ENCODE measurements at regions not wholly inside any gene's neighbourhood (a gene's known extent, or its start where the extent isn't known, plus 50 kb on each side); places are given as distances from the start of the nearest gene placed in this dataset.

DNA sequence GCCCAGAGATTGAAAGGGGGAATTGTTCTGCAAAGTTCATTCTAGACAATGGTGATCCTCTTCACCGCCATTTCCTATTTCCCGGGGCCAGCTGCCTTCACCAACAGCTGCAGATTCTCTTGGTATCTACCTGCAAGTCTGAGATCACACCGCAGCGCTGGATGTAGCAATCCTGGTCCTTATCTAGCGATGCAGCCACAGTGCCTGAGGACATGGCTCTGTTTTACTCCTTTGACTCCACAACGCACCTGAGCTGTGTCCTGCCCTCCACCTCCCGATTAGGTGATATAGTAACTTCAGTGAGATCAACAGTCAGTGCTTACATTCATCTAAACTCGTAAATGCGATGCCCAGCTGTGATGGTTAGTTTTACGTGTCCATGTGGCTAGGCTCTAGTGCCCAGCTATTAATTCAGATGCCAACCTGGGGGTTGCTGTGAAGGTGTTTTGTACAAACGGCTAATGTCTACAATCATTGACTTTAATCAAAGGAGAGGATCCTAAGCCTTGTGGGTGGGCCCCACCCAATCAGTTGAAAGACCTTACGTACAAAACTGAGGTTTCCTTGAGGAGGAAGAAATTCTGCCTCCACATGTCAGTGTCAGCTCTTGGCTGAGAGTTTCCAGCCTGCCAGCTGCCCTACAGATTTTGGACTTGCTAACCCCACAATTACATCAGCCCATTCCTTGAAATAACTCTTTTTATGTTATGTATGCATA lies 189.8 kb downstream of the SH3BP4 start:
- no peak for DNase-seq (ENCODE audit: low read depth)

DNA sequence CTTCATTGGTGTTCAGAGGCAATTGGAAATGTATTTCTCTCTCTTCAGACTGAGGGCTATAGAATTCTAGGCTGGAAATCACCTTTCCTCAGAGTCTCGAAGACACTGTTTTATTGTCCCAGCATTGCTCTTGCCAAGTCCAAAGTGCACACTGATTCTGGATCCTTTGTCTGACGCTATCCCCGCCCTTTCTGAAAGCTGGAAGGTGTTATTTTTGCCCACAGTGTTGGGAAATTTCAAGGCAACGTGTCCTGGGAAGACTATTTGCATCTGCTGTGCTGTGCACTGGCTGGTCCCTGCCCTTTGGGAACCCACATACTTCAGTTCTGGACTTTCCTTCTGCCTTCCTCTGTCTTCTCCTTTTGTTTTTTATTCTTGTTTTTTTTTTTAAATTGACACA lies 190.8 kb downstream of the SH3BP4 start:
- DNase-seq (ENCODE audit: low read depth), result no peak

DNA sequence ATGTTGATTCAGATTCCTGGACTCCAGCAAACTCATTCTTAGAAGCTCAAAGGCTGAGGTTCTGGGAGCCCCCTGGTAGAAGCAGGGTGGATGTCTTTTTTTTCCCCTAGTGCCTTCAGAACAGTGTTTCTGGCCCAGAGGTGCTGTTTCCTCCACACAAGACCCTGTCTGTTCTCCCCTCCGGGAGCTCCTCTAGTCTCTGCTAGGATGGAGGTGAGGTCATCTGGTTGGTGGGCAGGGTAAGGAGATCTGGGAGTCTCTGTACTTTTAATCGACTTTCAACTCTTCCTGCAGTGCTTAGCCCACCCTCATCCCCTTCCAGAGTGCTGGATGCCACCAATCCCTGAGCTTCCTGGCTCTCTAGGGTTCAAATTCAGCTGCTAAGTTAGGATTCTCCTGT lies 192.0 kb downstream of the SH3BP4 start:
- no peak for DNase-seq (ENCODE audit: low read depth)

DNA sequence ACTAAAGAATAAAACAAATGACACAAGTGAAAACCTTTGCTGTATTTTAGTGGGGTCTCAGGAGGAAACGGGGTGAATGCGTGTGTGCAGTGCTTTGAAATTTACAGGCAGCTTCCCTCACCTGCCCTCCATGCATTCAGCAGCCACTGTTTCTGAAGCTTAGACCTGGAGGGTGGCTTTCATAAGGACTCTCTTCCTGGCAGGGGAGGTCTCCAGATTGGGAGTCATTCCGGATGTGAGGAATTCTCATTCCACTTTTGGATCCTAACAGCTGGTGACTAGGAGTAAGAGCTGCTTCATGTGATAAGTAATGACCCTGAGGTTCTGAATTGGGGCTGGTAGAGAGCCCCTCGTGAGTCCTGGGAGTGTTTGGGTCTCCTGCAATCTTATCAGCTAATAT lies 192.5 kb downstream of the SH3BP4 start:
- DNase-seq (ENCODE audit: low read depth), result no peak

DNA sequence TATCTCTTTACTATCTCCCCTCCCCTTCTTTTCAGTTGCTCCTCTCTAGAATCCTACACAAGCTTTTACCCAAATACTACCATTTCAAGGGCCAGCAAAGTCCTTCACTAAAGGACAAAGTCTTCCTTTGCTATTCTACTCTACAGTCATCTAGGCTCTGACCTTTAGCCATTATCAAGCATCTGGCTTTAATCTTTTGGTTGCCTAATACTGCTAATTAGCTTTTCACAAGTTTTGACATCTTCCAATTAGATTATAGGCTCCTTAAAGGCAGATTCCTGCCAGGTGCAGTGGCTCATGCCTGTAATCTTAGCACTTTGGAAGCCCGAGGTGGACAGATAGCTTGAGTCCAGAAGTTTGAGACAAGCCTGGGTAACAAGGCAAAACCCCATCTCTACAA lies 194.4 kb downstream of the SH3BP4 start:
- no peak for DNase-seq (ENCODE audit: low read depth)

DNA sequence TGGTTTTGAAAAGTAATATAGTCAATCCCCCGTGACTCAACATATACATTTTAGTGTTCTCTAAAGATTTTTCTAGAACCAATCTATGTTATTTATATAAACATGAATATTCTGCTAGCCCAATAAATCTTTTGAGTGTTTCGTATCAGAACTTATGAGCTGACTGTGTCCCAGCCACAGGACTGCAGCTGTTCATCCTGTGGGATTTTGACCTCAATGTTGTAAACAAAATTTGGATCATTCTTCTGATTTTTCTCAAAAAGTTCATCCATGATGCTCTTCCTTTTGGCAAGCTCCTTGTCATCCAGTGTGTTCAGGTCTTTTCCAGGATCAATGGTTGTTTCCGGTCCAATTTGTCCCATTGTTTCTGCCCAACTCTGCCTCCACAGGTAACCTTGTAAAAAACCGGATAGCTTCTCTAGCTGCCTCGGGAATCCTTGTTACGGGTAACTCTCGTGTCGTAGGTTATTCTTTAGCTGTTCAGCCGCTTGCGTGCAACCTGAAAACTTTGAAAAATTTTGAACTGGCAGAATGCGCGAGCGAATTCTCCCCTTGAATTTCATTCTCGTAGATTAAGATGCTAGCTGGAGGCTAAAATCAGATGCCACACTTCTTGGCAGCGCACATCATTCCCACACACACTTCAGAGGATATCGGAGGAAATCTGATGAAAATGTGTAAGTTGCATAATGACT lies 195.2 kb downstream of the SH3BP4 start:
- DNase-seq (ENCODE audit: low read depth), result no peak

DNA sequence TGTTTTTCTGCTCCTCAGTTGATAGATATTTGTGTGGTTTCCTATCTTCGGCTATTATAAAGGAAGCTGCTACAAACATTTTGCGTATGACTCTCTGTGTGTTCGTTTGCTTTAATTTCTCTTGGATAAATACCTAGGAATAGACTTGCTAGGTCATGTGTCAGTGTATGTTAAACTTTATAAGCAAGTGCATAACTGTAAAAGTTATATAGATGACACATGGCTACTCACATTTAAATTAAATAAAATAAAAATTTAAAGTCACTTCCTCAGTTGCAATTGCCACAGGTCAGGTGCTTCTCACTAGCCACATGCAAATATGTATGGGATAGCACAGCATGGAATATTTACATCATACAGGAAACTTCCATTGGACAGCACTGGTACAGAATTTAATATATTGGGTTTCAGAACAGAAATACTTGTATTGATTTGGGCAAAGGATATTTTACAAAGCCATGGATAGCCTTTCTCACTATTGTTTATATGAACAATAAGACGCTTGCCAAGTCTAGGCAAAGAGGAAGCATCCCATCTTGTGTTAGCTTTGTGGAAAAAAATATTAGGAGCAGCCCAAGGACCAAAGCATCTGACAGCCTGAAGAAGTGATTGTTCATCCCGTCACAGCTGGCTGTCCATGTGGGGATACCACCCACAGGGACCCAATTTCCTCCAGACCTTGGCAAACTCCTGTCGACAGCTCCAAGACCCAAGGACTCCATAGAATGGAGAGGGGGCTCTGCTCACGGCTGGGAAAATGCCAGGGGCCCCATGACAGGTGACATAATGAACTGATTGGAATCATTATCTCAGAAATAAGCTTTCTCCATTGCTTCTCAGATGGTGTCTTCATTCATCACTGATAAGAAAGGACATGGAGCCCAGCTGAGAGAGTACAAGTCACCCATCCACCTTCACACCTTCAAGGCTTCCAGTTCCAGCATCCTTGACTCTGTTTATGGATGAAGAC lies 196.7 kb downstream of the SH3BP4 start:
- DNase-seq (ENCODE audit: low read depth), result no peak

DNA sequence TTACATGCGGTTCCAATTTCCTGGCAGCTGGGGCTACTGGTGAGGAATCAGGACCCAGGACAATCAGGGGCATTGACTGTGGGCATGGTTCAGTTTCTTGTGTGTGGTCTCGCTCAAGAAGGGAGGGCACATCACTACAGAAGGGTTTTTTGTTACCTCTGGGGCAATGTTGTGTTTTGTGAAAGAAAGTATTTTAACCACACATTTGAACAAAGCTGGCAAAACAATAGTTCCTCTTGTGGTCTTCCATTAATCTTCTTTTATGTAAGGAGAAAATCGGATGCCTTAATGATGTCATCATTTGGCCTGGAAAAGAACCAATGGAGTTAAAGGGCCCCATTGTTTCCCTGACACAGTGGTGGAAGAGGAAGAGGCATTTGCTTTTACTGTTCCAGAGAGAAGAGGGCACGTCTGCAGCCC lies 197.4 kb downstream of the SH3BP4 start:
- DNase-seq (ENCODE audit: low read depth), result peak; percentile 71

DNA sequence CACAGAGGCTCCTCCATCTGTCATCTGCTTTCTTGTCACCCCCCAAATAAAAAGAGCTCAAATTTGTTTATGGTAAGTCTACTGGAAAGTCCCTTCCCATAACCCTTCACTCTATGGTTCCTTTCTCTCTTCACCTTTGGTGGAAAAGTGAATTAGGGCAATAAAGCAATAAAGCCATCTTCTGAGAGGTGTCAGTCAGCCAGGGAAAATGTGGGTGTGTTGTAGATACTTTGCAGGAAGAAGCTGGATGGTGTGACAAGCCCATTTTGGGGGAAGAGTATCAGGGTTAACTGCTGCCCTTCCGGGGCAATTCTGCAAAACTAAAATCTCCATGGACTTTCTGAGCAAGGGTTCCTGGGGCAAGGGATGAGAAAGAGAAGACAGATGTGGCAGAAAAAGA lies 197.9 kb downstream of the SH3BP4 start:
- no peak for DNase-seq (ENCODE audit: low read depth)

DNA sequence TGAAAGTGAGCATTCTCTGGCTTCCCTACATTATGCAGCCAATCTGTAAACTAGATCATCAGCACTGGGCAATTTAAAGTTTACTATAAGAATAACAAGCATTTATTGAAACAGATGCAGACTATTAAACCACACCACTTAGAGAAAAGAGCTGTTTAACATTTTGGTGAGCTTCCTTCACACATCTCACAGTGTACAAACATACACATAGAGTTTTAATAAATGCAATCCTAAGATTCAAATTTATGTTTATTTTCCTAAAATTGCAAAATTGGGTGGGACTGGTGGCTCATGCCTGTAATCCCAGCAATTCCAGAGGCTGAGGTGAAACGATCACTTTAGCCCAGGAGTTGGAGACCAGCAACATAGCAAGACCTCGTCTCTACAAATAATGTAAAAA lies 199.3 kb downstream of the SH3BP4 start:
- DNase-seq (ENCODE audit: low read depth), result no peak

DNA sequence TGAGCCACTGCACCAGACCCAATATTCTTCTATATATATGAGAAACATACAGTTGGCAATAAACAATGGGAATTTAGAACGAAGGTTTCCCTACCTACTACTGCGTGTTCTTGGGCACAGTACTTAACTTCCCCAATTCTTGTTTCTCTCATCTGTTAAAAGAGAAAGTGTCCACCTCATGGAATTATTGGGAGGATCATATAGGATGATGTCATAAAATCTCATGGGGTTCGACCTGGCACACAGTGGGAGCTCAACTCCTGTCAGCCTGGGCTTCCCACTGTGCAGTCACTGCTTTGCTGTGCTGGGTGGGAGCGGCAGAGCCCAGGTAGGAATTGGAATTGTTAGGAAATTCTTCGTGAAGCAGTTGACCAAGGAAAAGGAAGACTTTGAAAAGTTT lies 203.3 kb downstream of the SH3BP4 start:
- DNase-seq (ENCODE audit: low read depth), result no peak

DNA sequence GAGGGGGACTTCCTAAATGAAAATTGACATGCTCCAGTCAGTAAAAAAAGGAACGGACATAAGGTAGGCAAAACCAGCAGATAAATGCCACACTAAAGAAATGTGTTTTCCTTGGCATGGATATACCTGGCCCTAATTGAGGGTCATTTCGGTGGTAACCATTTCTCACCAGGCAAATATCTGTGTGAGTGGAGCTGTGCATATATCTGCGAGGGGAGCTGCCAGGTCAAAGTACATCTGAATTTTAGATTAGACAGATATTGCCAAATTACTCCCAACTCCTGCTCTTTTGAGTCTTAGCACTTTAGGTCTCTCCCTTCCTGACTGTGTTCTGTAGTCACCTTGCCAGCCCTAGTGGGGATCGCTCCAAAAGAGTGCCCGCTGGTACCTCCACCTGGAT lies 204.2 kb downstream of the SH3BP4 start:
- no peak for DNase-seq (ENCODE audit: low read depth)

DNA sequence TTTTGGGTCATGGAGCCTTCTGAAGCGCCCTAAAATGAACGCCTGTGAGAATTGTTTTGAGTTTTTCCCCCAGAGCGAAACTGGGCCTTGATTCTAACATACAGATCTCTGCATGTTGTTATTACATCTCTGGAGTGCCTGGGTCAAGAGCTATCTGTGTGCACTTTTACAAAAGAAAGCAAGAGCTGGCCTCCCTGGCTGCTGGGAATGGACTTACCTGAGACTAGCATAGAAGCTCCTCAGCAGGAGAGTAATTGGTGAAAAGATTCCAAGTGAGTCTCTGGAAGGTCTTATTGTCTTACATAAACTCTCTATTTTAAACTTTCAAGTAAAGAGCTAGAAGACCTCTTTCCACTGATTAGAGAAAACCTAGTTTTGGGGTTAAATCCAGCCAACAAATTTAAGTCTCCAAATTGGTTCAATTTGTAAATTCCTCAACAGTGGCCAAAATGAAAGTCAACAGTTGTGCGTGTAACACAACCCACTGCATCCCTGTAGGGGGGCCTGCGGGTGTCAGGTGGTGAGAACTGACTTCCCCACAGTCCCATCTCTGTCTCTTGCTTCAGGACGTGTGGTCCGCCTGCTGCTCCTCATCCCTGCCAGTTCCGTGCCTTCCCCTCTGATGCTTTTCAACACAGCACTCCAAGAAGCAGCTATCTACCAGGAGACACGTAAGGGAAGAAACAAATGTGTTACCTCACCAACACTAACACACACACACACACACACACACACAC lies 206.1 kb downstream of the SH3BP4 start:
- DNase-seq (ENCODE audit: low read depth), result no peak

DNA sequence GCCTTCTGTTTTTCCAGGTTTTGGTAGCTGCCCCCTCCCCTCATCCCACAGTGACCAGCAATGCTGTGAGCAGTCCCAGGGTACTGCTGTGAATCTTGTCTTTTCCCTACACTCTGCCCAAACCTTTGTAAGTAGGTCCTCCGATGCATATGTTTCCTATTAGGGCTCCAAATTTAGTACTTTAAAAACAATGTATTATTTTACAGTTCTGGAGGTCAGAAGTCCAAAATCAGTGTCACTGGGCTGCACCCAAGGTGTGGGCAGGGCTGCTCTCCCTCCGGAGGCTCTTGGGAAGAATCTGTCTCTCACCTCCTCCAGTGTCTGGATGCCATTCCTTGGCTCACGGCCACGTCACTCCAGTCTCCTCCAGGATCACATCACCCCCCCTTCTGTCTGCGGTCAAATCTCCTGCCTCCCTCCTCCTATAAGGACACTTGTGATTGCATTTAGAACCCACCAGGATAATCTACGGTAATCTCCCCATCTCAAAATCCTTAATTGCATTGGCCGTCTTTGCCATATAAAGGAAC lies 208.5 kb downstream of the SH3BP4 start:
- peak; percentile 63 for DNase-seq (ENCODE audit: low read depth)

DNA sequence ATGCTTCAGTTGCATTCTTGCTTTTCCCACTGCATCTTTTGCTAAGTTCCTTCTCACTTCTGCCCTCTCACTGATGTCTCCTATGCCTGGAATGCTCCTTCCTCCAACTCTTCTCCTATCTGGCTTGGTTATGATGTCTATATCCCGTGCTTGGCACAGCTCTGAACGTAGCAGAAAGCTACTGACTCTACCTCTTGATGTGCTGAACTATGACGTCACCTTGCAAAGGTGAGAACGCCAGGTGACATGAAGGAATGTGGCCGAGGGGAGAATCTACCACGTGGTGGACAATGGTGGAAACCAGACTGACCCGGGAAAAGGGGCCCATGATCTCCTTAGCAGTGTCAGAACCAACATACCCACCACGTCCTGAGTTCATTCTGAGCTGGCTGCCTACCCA lies 209.7 kb downstream of the SH3BP4 start:
- DNase-seq (ENCODE audit: low read depth), result no peak

DNA sequence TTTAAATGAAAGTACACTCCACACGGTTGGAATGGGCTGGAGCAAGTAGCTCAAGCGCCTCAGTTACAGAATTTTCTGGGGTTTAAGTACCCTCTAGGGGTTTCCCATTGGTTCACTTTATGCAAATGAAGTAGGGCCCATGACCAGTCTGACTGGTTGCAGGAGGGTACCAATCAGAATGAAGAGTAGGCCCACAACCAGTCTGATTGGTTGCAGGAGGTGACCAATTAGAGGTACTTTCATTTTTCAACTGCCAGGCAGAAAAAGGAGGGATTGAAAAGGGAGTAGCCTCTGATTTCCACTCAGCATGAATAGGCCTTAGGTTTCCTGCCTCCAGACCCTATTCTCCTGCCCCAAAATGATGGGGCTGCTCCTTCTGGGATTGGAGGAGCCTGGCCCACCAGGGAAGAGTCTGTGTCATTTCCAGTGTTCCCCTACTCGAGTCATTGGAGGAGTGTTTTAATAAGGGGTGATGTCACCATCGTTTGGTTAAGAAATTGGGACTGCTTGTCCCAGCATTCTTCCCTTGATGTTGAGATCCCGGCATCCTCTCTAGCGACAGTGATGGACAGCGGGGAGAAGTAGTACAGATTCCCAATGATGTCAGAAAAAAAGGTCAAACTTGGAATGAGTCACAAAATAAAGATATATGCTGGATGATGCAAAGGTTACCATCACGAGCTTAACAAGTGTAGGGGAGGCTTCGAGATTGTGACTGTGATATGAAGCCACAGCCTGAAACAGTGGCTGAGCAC lies 210.4 kb downstream of the SH3BP4 start:
- DNase-seq (ENCODE audit: low read depth), result peak; percentile 52

DNA sequence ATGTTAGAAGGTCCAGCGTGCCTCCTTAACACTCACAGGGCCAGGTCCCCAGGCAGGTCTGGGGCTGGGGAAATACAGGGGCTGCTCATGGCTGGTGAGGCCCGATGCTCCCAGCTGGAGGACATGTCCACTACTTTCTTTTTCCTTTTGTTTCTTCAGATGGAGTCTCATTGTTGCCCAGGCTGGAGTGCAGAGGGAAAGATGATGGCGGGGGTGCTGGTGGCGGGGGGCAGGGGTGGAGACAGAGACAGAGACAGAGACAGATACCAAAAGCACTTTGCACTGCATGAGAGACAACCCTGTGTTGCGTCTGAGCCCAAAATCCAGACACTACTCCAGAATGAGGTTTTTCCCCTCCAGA lies 211.0 kb downstream of the SH3BP4 start:
- DNase-seq (ENCODE audit: low read depth), result no peak

DNA sequence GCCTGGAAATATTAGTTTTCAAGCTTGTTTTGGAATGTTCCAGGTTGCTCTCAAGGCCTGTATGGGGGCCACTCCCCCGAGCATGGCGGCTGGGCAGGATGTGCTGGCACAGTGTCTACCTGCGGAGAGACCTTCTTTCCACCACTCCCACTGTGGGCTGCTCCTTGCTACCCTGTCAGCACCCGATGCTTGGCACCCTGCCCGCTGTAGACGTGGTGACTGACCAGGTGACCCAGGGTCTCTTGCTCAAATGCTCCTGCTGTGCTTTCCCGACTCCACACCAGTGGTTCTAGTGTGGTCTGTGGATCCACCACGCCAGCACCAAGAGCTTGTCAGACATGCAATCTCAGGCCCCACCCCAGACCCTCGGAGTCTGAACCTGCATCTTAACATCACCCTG lies 213.3 kb downstream of the SH3BP4 start:
- DNase-seq (ENCODE audit: low read depth), result no peak

DNA sequence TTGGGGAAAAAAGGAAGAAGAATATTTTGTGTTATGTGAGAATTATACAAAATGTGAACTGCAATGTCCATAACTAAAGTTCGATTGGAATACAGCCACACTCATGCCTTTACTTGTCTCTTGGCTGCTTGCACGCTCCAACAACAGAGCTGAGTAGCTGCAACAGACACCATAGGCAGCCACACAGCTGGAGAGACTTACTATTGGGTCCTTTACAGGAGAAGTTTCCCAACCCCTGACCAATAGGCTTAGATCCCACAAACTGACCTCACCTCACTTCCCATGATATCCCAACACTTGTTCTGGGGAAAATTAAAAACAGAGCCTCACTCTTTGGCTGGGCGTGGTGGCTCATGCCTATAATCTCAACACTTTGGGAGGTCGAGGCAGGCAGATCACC lies 213.8 kb downstream of the SH3BP4 start:
- no peak for DNase-seq (ENCODE audit: low read depth)

DNA sequence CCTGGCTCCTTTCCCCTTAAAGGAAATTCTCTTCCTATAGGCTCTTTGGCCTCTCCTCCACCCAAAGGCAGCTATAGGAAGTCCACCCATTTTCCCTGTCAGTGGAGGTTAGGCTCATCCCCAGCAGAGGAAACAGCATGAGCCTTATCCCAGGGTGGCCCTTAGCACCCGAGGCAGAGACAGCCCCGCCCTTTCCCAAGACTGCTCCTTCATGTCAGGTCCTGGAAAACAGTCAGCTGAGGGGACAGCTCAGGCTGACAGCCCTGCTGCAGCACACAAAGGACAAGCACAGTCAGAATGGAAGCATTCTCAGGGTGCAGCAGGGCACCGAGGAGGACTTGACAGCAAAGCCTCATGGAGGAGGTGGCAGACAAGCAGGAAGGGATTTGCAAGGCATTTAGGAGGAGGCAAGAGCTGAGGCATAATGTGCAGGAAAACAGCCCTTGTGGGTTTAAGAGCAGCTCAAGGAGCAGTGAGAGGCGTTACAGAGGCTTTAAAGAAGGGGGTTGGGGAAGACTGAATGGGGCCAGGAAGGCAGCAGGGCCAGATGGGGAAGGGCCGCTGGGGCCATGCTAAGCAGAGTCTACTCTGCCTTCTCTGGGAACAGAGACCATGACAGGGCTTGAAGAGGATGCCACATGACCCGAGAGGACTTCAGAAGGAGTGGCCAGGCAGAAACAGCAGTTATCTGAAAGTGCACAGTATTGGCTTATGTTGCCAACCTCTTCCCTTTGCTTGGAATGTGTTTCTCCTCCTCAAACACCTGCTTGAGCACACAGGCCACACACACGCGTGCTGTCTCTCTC lies 216.6 kb downstream of the SH3BP4 start:
- DNase-seq (ENCODE audit: low read depth), result peak; percentile 25

All from RPMI7951 (cell line).